ENCODE measurements at regions not wholly inside any gene's neighbourhood (a gene's known extent, or its start where the extent isn't known, plus 50 kb on each side); places are given as distances from the start of the nearest gene placed in this dataset.

GRCh38 chr12:114952573-114953271, 268.7 kb upstream of the TBX3 start:
- TF ChIP-seq CTCF (IDR thresholded peaks at IDR 0.05; ENCODE audit: insufficient read depth, low read length, poor library complexity, severe bottlenecking): no peak
- no peaks in the 10 kb centered on the region for H3K36me3 ChIP-seq (ENCODE audit: control insufficient read depth, insufficient read depth, low read length)
- no peak for DNase-seq (ENCODE audit: low read depth)

GRCh38 chr12:114949058-114949820, 265.3 kb upstream of the TBX3 start:
- no peak for TF ChIP-seq CTCF (IDR thresholded peaks at IDR 0.05; ENCODE audit: insufficient read depth, low read length, poor library complexity, severe bottlenecking)
- no peaks in the 10 kb centered on the region for H3K36me3 ChIP-seq (ENCODE audit: control insufficient read depth, insufficient read depth, low read length)
- no peak for DNase-seq (ENCODE audit: low read depth)
- H3K4me3 ChIP-seq (ENCODE audit: low read depth, low read length): no peak overlapping the region
- no peaks in the 10 kb centered on the region for H3K27me3 ChIP-seq (ENCODE audit: control insufficient read depth, insufficient read depth, low read length)

More at GRCh38 chr12:114952573-114953271, 268.7 kb upstream of the TBX3 start:
- Histone ChIP-seq H3K27me3 (ENCODE audit: control insufficient read depth, insufficient read depth, low read length) (no peaks in the 10 kb centered on the region), H3K4me3 (ENCODE audit: low read depth, low read length) (no peak overlapping the region)

- DNase-seq (ENCODE audit: low read depth): no peak
- no peak for TF ChIP-seq CTCF (IDR thresholded peaks at IDR 0.05; ENCODE audit: insufficient read depth, low read length, poor library complexity, severe bottlenecking)
- no peaks in the 10 kb centered on the region for H3K36me3 ChIP-seq (ENCODE audit: control insufficient read depth, insufficient read depth, low read length)
- no peak overlapping the region for H3K4me3 ChIP-seq (ENCODE audit: low read depth, low read length)
- H3K27me3 ChIP-seq (ENCODE audit: control insufficient read depth, insufficient read depth, low read length): no peaks in the 10 kb centered on the region
Measured at GRCh38 chr12:114945351-114945750, 261.4 kb upstream of the TBX3 start.

GRCh38 chr12:114944736-114945135, 260.8 kb upstream of the TBX3 start:
- H3K36me3 ChIP-seq (ENCODE audit: control insufficient read depth, insufficient read depth, low read length): no peaks in the 10 kb centered on the region
- no peaks in the 10 kb centered on the region for H3K27me3 ChIP-seq (ENCODE audit: control insufficient read depth, insufficient read depth, low read length)
- H3K4me3 ChIP-seq (ENCODE audit: low read depth, low read length): no peak overlapping the region
- DNase-seq (ENCODE audit: low read depth): no peak
- TF ChIP-seq CTCF (IDR thresholded peaks at IDR 0.05; ENCODE audit: insufficient read depth, low read length, poor library complexity, severe bottlenecking): no peak

GRCh38 chr12:114943601-114944000, 259.6 kb upstream of the TBX3 start:
- DNase-seq (ENCODE audit: low read depth): no peak
- H3K4me3 ChIP-seq (ENCODE audit: low read depth, low read length): no peak overlapping the region
- H3K27me3 ChIP-seq (ENCODE audit: control insufficient read depth, insufficient read depth, low read length): no peaks in the 10 kb centered on the region
- H3K36me3 ChIP-seq (ENCODE audit: control insufficient read depth, insufficient read depth, low read length): no peaks in the 10 kb centered on the region
- no peak for TF ChIP-seq CTCF (IDR thresholded peaks at IDR 0.05; ENCODE audit: insufficient read depth, low read length, poor library complexity, severe bottlenecking)

Measured in kidney epithelial cell (primary cell).